HG03460 (cell line): ENCODE measurements at regions not wholly inside any gene's neighbourhood (a gene's known extent, or its start where the extent isn't known, plus 50 kb on each side); places are given as distances from the start of the nearest gene placed in this dataset.

Experiments
- ATAC-seq: cut with Tn5 transposase; IDR thresholded peaks from one replicate; pipeline ENCODE4 v1.9.1; 2021; ENCODE audit not compliant: unreplicated experiment

DNA sequence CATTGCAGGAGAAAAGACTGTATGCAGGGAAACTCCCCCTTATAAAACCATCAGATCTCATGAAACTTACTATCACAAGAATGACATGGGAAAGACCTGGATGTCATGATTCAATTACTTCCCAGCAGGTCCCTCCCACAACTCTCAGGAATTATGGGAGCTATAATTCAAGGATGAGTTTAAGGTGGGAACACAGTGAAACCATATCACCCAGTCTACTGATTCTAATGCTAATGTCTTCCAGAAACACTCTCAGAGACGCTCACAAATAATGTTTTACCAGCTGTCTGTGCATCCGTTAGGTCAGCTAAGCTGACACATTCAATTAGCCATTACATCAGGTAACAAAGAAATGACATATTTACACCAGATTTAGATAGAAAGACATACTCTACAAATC lies 637.9 kb downstream of the NLGN4Y start:
- no peak for ATAC-seq

DNA sequence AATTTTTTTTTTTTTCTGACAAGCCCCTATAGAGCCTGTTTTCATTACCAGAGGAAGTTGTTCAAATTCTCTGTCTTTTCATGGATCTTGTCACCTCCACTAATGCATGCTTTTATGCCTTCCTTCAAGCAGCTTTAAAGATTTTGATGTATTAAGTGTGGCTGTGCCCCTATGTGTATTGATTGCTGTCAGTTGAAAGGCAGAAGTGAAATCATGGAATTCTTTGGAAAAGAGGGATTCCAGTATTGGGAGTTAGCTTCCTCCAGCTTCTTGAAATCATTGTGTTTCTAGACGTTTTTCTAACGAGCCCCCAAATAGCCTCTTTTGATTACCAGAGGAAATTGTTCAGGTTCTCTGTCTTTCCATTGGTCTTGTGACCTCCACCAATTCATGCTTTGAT lies 655.6 kb downstream of the NLGN4Y start:
- ATAC-seq = no peak

DNA sequence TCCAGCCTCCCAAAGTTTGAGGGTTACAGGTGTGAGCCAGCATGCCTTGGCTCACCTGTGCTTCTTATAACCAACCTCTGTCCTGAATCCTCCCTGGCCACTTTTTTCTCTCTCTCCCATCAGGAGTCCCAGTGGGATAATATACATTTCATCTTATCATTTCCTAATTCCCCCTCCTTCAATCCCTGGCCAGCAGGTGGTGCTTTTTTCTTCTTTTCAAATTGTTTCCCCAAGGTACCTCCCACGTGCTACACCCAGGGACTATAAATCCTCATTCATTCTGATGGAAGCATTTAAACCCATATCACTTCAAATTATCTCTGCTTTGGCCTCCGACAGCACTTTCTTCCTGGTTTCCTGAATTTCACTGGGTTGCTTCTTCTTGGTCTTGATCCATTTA lies 704.7 kb downstream of the NLGN4Y start:
- no peak for ATAC-seq

DNA sequence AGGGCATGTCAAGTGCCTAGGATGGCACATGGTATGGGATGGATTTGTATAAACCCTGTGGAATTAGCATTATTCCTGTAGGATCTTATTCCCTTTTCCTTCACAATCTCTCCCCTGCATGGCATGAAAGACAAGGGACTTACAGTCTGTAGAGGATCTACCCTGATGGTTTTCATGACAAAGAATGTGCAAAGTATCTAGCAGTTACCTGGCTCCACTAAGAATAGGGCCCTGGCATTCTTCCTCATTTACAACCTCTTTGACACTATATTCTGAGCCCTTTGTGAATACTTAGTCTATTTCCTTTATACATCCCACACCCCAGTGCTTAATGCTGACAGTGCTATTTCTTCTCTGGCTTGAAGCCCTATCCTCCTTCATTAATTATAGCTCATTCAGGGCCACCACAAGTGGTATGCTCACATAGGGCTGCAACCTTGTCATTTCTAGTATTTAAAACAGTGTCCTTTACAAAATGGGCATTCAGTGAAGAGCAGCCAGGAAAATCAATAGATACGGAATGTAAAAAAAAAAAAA lies 715.3 kb downstream of the NLGN4Y start:
- no peak for ATAC-seq

DNA sequence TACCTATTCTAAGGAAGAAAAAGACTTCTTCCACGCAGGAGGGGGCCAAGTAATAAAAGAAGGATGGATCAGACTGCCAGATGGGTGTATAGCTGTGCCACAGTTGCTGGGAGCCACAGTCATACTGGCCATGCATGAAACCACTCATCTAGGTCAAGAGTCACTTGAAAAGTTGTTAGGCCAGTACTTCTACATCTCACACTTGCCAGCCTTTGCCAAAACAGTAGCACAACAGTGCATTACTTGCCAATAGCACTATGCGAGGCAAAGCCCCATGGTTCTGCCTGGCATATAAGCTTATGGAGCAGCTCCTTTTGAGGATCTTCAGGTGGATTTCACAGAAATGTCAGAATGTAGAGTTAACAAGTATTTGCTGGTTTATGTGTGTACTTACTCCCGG lies 735.0 kb downstream of the NLGN4Y start:
- ATAC-seq = no peak

DNA sequence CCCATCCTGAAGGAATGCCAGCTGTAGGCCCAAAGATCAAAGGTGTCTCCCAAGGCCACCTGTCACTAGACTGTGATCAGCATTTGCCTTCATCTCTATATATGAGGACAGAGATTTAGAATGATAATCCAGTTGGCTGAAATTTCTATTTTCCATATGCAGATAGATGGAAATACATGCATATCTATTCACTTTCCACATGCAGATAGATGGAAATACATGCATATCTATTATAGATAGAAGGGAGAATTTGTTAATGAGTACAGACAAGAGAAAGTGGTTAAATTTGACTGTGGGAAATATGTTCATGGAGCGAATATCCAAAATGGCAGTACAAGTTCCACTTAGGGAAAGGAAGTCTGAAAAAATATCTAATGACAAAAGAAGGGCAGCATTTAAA lies 762.2 kb downstream of the NLGN4Y start:
- ATAC-seq = no peak

DNA sequence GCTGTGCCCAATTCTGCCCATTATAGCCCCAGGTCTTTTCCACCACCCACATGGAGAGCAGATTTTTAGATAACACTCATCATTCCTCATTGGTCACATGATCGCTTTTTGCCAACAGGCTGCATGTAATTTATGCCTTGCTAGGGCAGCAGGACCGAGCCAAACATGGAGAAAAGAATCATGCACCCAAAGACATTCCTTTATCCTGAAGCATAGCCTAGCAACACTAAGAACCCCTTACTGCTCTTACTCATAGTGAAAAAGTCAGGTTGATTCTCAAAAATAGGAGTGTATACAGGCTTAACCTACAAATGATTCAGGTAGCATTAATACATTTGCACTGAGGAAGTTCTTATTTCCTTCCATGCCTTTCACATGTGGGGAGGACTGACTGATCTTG lies 765.5 kb downstream of the NLGN4Y start:
- no peak for ATAC-seq

DNA sequence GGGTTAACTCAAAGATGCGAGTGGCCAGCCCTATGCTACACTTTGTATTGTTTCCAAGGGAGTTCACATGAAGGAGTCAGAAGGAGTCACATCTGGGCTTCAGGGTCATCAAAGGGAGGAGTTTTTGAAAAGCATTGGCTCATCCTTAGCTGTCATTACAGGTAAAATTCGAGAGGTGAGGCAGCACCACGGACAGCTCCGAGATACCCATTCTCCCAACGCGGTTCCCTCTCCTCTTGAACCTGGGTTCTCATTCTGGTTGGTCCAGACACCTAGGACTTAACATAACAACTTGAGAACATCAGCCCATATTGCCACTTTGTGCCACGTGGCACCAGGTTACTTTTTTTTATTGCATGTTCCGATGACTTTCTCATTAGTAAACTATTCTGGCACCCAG lies 768.6 kb downstream of the NLGN4Y start:
- no peak for ATAC-seq

DNA sequence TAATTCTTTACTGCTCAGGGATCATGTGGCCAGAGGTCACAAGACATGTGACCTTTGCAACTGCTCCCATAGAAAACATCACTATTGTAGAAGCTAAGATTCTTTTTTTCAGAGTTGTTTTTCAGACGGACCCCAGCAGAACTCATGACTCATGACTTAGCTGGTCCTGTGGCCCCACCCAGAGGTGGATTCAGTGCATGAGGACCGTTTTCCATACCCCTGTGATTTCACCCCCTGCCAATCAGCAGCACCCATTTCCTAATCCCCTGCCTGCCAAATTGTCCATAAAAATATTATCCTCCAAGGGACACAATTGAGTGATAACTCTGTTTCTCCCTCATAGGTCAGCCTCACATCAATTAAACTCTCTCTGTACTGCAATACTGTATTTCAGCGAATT lies 777.5 kb downstream of the NLGN4Y start:
- no peak for ATAC-seq

DNA sequence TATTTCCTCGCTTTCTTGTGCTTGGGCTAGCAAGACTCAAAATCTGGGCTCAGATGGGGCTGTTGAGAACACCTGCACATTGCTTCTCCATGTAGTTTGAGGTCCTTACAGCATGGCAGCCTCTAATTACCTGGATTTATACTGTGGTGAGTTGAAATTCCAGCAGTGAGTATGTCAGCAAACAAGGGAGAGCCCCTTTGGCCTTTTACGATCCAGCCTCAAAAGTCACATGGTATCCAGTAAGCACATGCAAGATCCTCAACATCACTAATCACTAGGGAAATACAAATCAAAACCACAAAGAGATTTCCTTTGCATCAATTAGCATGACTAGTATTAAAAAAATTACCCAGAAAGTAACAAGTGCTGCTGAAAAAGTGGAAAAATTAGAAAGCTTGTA lies 787.8 kb downstream of the NLGN4Y start:
- no peak for ATAC-seq

DNA sequence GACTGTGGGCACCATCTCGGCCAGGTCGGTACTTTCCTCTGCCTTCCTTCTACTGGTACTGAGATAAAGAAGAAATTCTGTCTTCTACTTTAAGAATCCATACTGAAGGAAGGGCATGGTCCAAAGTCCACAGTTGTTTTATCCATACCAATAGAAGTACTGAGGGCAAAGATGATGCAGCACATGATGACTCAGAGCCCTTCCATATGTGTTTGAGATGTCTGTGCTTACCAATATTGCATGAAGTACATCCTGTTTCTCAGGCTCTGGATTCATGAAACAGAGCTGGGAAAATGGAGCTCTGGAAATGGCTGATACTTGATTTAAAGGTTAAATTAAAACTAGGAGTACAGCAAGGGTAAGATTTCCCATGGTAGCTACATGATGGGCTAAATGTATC lies 799.9 kb downstream of the NLGN4Y start:
- ATAC-seq = no peak

DNA sequence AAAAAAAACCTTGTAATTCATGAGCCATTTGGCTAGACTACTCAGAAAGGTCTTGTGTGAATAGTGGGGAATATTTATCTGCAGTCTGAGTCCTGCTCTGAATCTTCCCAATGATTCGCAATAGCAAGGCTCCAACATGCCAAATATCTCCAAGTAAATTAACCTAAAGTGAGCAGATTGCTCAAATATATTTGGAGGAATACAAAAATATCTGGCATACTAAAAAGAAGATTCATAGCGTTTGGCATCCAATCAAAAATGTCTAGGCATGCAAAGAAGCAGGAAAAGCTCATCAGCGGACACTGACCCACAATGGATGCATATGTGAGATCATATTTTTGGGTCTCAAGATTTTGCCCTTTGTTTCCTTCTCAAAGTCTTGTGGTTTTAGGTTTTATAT lies 800.9 kb downstream of the NLGN4Y start:
- ATAC-seq = no peak

DNA sequence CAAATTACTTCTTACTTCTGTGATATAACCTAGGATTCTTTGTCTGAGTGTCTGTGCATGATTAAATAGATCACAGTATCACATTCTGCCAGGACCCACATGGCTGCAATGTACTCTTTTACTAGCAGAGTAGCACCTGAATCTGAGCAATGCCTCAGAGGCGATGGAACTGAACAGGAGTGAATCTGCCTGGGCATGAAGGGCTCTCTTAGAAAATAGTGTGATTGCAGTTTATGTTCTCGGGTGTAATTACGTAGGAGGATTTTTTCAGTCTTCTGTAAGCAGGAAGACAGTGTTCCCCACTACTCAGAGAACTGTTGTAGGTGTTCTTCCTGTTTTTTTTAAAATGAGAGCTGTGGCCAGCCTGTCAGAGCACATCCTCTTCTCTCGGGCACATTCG lies 802.3 kb downstream of the NLGN4Y start:
- ATAC-seq = no peak

DNA sequence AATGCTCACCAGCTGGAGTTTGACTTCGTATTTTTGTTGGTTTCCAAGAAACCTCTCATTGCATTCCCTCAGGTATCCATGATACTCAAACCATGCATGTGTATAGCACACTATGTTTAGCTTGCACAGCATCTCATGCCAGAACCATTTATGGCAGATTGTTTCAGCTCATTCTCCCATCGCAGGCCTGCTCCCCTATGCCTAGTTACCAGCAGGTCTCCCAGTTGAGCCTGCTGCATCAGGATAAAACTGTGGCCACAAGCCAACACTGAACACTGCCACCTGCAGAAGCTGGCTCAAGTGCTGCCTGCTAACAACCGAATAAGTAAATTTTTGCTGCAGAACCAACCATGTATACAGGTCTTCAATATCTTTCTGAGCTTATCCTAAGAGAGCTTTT lies 804.5 kb downstream of the NLGN4Y start:
- no peak for ATAC-seq

DNA sequence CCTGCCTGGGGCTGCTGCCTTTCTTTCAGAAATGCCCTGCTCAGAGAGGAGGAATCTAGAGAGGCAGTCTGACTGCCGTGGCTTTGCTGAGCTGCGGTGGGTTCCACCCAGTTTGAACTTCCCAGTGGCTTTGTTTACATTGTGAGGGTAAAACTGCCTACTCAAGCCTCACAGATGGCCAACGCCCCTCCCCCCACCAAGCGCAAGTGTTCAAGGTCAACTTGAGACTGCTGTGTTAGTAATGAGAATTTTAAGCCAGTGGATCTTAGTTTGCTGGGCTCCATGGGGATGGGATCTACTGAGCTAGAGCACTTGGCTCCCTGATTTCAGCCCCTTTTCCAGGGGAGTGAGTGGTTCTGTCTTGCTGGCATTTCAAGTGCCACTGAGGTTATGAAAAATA lies 819.2 kb downstream of the NLGN4Y start:
- ATAC-seq = no peak

DNA sequence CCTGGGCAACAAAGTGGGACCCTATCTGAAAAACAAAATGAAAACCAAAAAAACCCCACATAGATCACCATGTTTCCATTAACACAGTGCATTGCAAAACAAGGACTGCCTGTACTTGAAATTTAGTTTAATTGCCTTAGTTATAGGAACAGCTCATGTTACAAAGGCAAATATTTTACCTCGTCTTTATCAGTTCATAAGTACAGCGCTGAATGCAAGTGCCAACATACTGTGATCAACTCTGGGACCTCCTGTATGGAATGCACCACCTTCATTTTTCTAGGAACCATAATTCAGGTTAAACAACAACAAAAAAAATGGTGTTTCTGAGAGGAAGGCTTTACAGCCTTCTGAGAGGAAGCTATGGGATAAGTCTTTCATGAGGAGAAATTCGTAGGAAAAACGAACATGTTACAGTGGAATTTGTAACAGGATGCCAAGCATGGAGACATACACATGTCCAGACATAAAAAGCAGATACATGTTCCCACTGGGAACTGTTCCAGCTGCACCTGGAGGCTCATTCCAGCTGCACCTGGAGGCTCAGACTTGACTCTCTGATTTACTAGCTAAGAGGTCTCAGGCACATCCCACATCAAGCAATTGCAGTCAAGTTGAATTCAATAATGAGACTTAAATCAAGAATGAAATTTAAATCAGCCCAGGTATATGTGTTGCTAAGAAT lies 821.3 kb downstream of the NLGN4Y start:
- ATAC-seq = no peak

DNA sequence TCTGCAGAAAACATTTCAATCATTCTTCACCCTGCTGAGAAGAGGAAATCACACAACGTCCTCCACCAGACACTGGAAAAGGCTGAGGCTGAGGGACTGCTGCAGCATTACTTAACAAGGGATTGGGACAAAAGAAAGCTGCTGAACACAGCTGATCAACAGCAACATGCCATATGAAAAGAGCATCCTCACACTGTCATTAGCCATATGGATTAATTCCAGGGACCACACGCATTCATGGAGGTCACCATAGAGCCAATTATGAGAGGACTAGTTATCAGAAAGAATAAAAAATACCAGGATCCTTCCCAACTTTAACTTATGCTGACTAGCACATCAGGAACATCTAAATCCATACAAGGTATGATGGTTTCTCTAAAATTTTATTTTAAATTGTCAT lies 825.0 kb downstream of the NLGN4Y start:
- no peak for ATAC-seq

DNA sequence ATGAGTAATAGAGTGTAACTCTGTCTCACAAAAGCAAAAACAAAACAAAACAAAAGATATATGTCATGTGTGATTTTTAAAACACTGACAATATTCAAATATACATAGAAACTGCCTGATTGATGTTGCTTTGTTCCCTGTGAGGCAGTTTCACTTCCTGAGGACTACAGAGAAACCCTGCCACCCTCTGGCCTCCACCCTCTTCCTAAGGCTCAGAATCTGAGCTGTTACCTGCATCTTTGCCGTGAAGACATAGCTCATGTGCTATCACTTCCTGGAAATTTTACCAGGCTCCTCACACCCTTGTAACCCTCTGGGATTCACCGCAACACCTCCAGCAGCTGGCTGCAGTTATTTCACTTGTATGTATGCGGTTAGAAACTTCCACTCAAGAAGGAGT lies 831.0 kb downstream of the NLGN4Y start:
- ATAC-seq = peak; percentile 80

DNA sequence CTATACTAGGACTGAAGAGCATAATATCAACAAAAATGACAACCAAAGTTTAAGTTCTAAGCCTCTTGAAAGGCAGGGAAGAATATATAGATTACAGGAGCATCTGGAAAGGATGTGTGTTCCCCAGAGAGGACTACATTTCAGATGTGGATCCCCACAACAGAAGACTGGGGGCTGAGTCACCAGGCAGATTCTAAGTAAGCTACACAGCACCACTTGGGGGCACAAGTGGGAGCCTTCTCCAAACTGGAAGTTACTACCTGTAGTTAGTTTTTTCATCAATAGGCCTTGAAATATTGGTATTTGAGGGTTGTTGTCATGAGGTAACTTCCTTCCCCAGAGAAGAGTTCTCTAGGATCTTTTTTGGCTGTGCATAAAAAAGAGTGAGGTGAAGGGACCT lies 836.1 kb downstream of the NLGN4Y start:
- no peak for ATAC-seq

DNA sequence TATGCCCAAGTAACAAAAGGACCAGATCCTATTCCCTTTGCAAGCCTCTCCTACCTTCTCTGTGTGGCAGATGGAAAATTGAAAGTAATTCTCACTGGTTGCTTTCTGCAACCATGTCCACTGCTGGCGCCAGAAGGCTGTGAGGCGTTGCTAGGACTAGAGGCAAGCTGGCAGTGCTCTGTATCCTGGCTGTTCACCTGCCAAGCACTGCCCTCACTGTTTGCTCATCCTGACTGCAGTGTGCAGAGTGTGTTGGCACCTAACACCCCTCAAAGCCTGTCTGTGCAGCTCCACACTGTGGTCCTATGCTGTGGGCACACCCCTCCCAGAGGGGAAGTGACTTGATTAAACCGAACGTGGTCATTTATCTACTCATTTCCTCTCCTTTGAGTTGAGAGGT lies 840.7 kb downstream of the NLGN4Y start:
- no peak for ATAC-seq

DNA sequence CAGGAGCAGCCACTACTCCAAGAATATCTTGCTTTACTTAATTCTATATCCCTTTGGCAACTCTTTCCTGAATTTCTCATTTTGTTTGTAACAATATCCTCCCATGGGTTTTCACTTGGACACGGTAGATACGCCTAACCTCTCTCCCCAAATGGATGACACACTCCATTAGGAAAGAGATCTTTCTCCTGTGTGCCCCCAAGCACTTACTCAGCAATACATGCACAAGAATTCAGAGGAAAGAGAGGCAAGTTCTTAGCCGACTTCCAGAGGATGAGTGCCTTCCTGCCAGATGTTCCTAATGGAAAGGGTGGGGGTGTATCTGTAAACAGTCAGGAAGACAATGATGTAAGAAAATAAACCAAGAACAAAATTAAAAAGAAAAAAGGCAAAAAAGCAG lies 844.5 kb downstream of the NLGN4Y start:
- no peak for ATAC-seq

DNA sequence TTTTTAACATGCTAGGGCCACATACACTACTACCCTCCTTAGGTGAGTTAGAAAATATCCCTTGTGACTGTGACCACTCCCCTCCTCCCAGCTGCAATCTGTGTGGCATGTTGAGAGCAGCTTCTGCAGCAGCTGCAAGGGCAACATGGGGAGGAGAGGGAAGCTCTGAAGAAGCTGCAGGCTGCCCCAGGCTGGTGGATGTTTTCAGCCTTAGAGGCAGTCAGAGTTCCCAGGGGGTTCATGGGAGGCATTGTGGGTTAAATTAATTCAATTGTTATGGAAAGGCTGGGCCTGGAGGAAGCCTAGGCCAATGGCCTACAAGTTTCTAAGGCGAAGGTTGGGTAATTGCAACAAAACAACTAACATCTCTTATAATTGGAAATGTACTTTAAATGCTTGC lies 860.8 kb downstream of the NLGN4Y start:
- ATAC-seq = no peak

DNA sequence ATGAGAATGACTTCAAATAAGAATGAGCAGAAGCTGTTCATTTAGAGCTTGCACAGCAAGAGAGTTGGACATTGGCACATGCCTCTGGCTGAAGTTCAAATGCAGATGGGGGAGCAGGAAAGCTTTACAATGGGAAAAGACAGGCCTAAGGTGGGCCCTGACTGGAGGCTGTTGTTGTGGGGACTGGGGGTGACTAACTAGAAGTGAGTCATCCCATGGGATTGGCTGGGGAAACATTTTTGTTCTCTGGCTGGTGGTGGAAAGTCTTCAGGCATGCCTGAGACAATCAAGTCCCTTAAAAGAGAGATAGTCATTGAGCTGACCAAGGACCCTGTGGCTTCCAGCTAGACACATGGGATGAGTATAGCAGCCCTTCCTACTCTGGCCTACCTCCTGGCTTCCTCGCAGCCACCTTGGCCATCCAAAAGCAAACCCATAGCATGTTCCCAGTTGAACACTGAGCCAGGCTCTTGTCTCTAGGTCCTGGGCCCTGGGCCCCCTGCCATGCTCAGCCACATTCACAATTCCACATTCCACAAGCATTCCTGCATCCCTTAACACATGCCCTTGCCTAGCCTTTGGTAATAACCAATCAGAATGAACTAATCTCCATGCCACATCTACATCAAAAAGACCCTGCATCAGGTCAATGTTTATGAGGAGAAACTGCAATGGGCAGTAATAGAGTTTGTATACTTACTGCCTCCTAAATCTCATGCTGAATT lies 873.4 kb downstream of the NLGN4Y start:
- ATAC-seq = no peak
